GM19324 (cell line): ENCODE measurements at regions not wholly inside any gene's neighbourhood (a gene's known extent, or its start where the extent isn't known, plus 50 kb on each side); places are given as distances from the start of the nearest gene placed in this dataset.
"Not testable (repeated sequence)": the region's sequence is repeated elsewhere in the genome, so short reads cannot be mapped to it uniquely, and the experiment has no call there.

Experiments
- ATAC-seq: cut with Tn5 transposase; IDR thresholded peaks from one replicate; pipeline ENCODE4 v1.9.1; 2021; ENCODE audit warnings: mild to moderate bottlenecking, moderate library complexity; ENCODE audit not compliant: unreplicated experiment, low FRiP score

GRCh38 chr16:77056597-77056996 lies 134.4 kb upstream of the MON1B start:
- not testable (repeated sequence) for ATAC-seq

- ATAC-seq = no peak
These were observed 133.7 kb upstream of the MON1B start for GRCh38 chr16:77057161-77057774.

GRCh38 chr16:77059446-77059845 lies 131.5 kb upstream of the MON1B start:
- ATAC-seq = no peak

- ATAC-seq = no peak
These were observed 130.4 kb upstream of the MON1B start for GRCh38 chr16:77060614-77061013.

DNA sequence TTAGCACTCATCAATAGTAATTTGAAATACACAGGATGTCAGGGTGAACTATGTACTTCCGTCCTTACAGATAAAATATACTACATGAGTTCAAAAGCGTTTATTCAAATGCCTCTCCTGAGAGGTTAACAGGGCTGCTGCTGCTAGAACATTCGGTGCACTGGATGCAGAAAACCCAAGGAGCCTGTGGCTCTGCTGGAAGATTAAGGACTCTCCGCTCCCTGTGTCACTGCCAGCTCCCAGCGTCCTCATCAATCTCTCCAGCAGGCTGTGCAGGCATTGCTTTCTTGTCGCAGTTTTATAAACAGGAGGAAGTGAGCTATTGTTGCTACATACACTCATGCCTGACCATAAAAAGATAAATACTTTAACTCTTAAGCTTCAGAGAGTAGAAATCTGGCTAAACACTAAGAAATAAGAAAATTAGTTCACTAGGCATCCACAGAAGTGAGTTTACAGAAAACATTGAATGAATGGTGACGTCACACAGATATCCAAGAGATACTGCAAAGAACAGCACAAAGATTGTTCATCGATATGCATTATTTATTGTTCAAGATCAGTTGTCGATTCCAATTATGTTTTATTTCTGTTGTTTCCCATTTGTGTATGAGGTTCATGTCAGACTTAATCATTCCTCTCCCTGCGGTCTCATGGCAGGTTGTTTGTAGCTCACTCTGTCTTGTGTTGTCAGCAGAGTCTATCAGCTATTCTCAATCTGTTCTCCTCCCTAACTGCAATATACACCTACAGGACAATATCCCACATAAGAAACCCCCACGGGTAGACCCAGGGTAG lies 127.9 kb upstream of the MON1B start:
- no peak for ATAC-seq

GRCh38 chr16:77063676-77064016 lies 127.3 kb upstream of the MON1B start:
- ATAC-seq = no peak

DNA sequence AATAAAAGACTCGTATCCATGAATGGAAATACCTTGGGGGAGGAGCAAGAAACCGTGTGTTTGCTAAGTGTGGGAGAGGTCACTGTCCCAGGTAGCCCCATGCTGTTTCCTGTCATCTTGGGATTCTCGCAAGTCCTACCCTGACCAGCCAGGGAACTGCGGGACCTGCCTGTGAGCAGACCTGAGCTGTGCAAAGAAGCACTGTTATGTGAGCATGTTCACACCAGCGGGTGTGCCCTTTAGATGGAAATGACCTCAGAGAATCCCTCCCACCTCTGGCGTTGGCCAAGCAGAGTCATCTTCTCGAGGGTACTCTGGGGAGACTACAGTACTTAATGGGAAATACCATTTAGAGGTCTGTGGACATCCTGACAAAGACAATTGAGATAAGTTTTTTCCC lies 127.0 kb upstream of the MON1B start:
- no peak for ATAC-seq

GRCh38 chr16:77066896-77067496 lies 124.0 kb upstream of the MON1B start:
- ATAC-seq = no peak

DNA sequence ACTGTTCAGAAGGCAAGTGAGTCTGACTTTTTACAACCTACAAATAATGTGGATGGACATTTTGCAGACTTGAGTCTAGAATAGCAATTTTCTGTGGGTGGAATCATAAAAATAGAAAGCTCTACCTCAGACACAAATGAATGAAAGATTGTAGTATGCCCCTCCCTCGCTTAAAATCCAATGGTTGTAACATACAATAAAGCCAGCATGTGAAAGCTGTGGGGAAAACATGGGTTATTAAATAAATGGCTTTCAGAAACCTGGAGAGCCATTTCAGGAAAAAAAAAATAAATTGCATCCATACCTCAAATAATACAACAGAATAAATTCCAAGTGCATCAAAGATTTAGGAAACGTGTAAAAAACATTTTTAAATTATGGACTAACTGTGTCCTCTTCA lies 123.1 kb upstream of the MON1B start:
- ATAC-seq = no peak

DNA sequence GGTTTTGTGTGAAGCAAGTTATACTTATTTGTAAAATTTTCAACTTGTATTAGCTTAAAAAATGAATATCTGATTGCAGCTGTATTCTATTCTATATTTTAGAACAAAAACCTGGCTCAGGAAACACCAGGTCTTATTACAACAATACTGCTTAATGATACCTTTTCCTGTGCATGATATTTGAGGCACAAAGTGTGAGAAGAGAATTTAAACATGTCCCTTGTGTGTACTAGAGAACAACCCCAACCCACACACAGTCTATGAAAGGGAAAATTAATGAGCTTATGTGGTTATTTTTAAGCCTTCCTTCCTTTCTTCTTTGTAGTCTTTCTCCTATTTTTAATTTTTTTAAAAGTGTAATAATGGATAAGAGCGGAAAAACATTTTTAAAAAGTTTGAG lies 122.6 kb upstream of the MON1B start:
- ATAC-seq = no peak

DNA sequence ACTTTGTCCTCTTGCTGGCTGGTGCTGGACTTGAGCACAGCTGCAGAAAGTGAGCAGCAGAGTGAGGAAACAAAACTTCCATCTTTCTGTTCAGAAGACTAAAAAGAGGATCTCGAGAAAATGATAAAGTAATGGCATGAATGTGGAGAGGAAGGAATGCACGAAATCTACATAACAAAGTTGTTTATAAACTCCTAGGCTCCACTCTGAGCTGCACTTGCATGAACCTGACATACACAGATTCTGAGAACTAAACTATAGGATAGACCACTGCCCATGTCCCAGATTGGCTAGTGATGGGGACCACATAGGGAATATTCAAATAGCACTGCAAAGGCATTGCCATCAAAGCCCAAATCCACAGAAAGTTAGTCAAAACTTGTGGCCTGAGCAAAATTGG lies 121.1 kb upstream of the MON1B start:
- ATAC-seq = no peak

DNA sequence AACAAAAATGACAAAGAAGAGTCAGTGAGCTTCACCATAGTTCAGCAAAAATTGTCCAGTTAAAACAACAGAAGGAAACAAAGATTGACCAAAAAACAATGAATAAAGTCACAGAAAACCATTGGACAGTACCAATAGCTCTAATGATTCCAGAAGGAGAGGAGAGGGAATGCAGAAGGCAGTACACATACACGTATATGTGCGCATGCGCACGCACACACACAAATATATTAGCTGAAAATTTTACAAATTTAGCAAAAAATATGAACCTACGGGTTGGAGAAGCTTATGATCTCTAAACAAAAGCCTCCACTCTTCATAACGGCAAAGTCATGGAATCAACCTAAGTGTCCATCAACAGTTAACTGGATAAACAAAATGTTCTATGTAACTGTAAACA lies 120.3 kb upstream of the MON1B start:
- ATAC-seq = no peak

DNA sequence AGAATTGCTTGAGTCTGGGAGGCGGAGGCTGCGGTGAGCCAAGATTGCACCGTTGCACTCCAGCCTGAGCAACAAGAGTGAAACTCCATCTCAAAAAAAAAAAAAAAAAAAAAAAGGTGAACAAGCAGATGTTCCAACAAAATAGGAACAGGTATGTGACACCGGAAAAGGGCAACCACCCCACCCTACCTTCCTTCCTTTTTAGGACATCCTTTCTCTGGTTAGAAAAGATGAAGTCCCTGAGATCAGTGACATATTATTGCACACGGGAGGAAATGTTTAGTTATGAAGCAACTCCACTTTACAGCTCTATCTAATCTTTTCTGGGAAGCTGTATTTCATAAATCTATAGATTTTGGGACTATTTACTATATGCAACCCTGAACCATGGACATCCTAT lies 114.2 kb upstream of the MON1B start:
- ATAC-seq = no peak

DNA sequence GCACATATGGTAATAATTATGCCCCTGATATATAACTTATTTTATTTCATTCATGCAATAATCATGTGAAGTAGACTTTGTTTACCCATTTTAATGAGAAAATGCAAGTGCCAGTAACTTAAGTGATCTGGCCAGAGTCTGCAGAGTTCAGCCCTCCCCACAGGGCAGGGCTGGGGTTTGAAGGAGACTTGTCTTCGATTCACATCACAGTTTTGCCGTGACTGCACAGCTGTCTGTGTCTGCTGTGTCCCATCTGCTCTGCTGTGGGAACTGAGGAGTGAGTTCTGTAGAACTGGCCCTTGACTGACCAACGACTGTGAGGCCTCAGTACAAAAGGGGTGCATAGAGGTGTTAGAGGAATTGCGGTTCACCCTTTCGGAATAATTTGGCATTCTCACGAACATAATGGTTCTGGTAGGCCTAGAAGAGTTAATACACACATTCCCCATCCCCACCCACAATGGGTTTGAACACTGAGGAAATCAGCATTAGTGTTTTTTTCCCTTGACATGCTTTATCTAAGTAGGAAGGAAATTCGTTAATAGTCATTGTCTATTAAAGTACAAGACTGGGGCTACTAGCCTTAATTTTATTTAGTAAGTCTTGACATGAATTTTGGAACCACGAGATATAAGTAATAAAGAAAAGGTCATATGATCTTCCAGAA lies 113.6 kb upstream of the MON1B start:
- ATAC-seq = no peak

- ATAC-seq = no peak
These were observed 105.0 kb upstream of the MON1B start for GRCh38 chr16:77085981-77086380.

DNA sequence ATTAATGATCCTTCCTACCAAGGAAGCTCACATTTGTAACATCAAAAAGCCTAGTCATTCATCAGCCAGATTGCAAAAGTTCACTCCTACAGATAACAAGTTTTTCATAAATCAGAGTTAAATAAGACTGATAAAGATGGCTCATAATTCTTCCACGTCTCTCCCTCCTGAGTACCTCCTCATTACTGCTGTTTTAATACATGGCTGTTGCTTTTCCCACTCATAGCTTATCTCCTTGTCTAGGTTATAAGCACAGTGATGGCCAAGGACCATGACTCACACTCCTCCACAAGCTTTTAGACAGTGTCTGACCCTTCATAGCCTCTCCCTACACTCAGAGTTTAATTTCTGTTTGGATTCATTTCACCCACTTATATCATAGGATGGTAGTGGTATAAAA lies 100.9 kb upstream of the MON1B start:
- ATAC-seq = no peak

DNA sequence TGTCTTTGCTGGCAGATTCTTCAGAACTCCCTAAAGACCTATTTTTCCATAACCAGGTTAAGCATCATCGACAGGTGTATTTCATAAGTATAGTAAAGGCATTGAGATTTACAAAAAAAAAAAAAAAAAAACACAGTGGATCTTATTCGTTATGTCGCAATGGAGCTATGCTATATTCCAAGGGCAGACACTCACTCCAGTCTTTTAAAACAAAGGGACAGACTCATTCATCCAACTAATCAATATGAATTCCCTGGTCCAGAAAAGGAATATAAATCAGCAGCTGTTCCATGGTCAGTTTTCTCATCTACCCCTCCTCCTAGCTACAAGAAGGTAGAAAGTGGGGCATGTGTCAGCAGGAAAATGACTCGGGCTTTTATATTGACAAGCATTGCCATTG lies 97.7 kb upstream of the MON1B start:
- ATAC-seq = no peak

DNA sequence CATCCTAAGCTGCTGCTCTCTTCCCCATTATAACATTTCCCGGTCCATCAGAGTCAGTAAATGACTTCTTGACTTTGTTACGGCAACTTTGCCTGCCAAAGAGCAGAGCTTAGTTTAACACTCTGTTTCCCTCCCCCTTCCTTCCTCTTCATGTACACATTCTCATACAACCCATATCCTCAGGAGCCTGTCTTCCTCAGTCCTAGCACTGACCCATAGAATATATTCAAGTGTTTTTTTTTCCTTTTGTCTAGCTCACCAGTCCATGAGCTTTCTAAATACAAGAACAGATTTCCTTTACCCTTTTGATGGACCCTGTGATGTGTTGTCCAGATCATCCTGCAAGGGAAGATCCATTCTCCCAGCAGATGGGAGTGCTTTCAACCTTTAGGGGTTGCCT lies 97.0 kb upstream of the MON1B start:
- ATAC-seq = no peak

DNA sequence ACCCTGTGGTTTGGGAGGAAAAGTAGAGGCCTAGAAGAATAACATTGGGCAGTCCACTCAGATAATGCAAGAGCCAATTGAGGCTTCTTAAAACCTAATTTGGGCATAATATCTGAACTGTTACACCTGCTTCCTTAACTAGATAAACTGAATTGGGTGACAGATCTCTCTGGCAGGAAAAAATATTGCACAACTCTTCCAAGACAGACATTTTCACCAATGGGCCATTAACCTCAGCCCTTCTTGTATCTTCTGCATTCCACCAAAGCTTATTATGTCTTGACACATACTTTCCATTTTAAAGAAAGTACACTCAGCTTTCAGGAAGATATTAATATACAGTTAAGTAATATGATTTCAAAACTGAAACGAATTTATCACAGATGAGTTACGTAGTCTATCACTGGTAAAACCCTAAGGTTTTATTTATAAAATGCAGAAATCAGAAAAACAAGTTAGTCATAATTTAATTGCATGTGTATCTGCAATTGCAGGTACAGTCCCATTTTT lies 79.9 kb upstream of the MON1B start:
- ATAC-seq = no peak

- ATAC-seq = no peak
These were observed 78.2 kb upstream of the MON1B start for GRCh38 chr16:77112746-77113145.

- no peak for ATAC-seq
These were observed 77.2 kb upstream of the MON1B start for GRCh38 chr16:77113835-77114234.
